PC-9 (cell line): ENCODE measurements at regions not wholly inside any gene's neighbourhood (a gene's known extent, or its start where the extent isn't known, plus 50 kb on each side); places are given as distances from the start of the nearest gene placed in this dataset.

Experiments used
- EZH2 ChIP-seq: fragments of 200-600 bp; sonication (generic); IDR thresholded peaks from 2 replicates; pipeline ENCODE4 v1.8.0; 2017; ENCODE audit warnings: antibody characterized with exemption, low read depth
- TF ChIP-seq, protein P1 (sequence below): fragments of 200-600 bp; sonication (generic); conservative IDR thresholded peaks from 2 replicates; pipeline ENCODE4 v1.6.1; 2017; ENCODE audit warnings: mixed run types, antibody characterized with exemption, mild to moderate bottlenecking, moderate library complexity

DNA sequence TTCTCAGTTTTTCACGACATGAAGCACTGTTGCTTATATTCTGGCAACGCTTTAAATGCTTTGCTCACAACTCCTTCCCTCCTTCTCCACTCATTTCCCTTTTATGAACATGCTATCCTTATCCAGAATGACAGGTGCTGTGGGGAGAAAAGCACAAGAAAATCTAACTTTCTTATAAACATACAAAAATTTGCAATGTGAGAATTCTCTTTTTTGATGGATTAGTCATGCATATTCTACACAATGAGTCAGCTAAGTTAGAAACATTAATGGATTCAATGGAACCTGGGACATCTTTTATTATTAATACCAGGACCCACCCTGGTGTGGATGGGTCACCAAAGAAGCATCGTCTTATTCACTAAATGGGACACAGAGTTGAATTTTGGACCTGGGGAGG, 234.6 kb upstream of the CDH5 start:
- TF ChIP-seq, protein P1, sequence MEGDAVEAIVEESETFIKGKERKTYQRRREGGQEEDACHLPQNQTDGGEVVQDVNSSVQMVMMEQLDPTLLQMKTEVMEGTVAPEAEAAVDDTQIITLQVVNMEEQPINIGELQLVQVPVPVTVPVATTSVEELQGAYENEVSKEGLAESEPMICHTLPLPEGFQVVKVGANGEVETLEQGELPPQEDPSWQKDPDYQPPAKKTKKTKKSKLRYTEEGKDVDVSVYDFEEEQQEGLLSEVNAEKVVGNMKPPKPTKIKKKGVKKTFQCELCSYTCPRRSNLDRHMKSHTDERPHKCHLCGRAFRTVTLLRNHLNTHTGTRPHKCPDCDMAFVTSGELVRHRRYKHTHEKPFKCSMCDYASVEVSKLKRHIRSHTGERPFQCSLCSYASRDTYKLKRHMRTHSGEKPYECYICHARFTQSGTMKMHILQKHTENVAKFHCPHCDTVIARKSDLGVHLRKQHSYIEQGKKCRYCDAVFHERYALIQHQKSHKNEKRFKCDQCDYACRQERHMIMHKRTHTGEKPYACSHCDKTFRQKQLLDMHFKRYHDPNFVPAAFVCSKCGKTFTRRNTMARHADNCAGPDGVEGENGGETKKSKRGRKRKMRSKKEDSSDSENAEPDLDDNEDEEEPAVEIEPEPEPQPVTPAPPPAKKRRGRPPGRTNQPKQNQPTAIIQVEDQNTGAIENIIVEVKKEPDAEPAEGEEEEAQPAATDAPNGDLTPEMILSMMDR, result no peak
- no peak for TF ChIP-seq EZH2
